ENCODE measurements at regions not wholly inside any gene's neighbourhood (a gene's known extent, or its start where the extent isn't known, plus 50 kb on each side); places are given as distances from the start of the nearest gene placed in this dataset.

- FAIRE-seq: no peak
- intact Hi-C loops (cut with DNase I): no loop called here
Measured at GRCh38 chr2:114175507-114175906, 266.9 kb upstream of the DPP10 start.

GRCh38 chr2:114185501-114185900 lies 256.9 kb upstream of the DPP10 start:
- Histone ChIP-seq H3K36me3 (no peaks in the 10 kb centered on the region), H3K9me3 (no peaks in the 10 kb centered on the region), H3K4me1 (no peaks in the 10 kb centered on the region), H3K4me3 (no peak overlapping the region), H3K27me3 (no peaks in the 10 kb centered on the region), H3K27ac (no peak overlapping the region)
- WGBS, 2 donors: 84 to 85% methylated on average over 2 of the region's 2 CpGs
- FAIRE-seq (no peak), ATAC-seq (no peak), DNase-seq (no peak)
- TF ChIP-seq CTCF (IDR thresholded peaks at IDR 0.05): no peak
- intact Hi-C loops (cut with DNase I): no loop called here

More at GRCh38 chr2:114175507-114175906, 266.9 kb upstream of the DPP10 start:
- TF ChIP-seq CTCF (IDR thresholded peaks at IDR 0.05): no peak
- ATAC-seq (no peak), DNase-seq (no peak)
- Histone ChIP-seq H3K4me1 (no peaks in the 10 kb centered on the region), H3K4me3 (no peak overlapping the region), H3K36me3 (no peaks in the 10 kb centered on the region), H3K27me3 (no peaks in the 10 kb centered on the region), H3K27ac (no peak overlapping the region), H3K9me3 (no peaks in the 10 kb centered on the region)
- WGBS, 2 donors: 73 to 86% methylated on average over 1 of the region's 1 CpG

- no peak for DNase-seq
- no peak for FAIRE-seq
- 63 to 72% methylated on average over 5 of the region's 5 CpGs for WGBS, 2 donors
- Histone ChIP-seq H3K4me1 (no peaks in the 10 kb centered on the region), H3K27me3 (no peaks in the 10 kb centered on the region), H3K36me3 (no peaks in the 10 kb centered on the region), H3K27ac (no peak overlapping the region), H3K4me3 (no peak overlapping the region), H3K9me3 (no peaks in the 10 kb centered on the region)
- no peak for ATAC-seq
- intact Hi-C loops (cut with DNase I): no loop called here
- no peak for TF ChIP-seq CTCF (IDR thresholded peaks at IDR 0.05)
Measured at GRCh38 chr2:114192362-114192761, 250.1 kb upstream of the DPP10 start.

- 60 to 67% methylated on average over 3 of the region's 3 CpGs for WGBS, 2 donors
- H3K9me3 ChIP-seq: no peaks in the 10 kb centered on the region
- FAIRE-seq (no peak), ATAC-seq (no peak), DNase-seq (no peak)
- intact Hi-C loops (cut with DNase I): no loop called here
- H3K36me3 ChIP-seq: no peaks in the 10 kb centered on the region
- no peak overlapping the region for H3K27ac ChIP-seq
- no peaks in the 10 kb centered on the region for H3K4me1 ChIP-seq
- no peaks in the 10 kb centered on the region for H3K27me3 ChIP-seq
- H3K4me3 ChIP-seq: no peak overlapping the region
- TF ChIP-seq CTCF (IDR thresholded peaks at IDR 0.05): no peak
Measured at GRCh38 chr2:114201781-114202180, 240.7 kb upstream of the DPP10 start.

GRCh38 chr2:114203679-114204078 lies 238.8 kb upstream of the DPP10 start:
- WGBS, 2 donors: 69 to 78% methylated on average over 1 of the region's 1 CpG
- no peaks in the 10 kb centered on the region for H3K27me3 ChIP-seq
- H3K4me3 ChIP-seq: no peak overlapping the region
- no peak overlapping the region for H3K27ac ChIP-seq
- TF ChIP-seq CTCF (IDR thresholded peaks at IDR 0.05): no peak
- no peak for ATAC-seq
- H3K36me3 ChIP-seq: no peaks in the 10 kb centered on the region
- intact Hi-C loops (cut with DNase I): no loop called here
- no peak for FAIRE-seq
- no peaks in the 10 kb centered on the region for H3K9me3 ChIP-seq
- H3K4me1 ChIP-seq: no peaks in the 10 kb centered on the region
- DNase-seq: no peak
